ENCODE measurements at regions not wholly inside any gene's neighbourhood (a gene's known extent, or its start where the extent isn't known, plus 50 kb on each side); places are given as distances from the start of the nearest gene placed in this dataset.

- Mint-ChIP-seq H3K9me3 (peaks cover 2% of the 10 kb centered on the region; the same call in 2 of the 3 replicates), H3K27me3 (ENCODE audit: insufficient read depth, low read depth, poor library complexity) (peaks cover 6% of the 10 kb centered on the region), H3K27ac (no peak overlapping the region), H3K4me1 (peaks cover 8% of the 10 kb centered on the region), H3K4me3 (no peak overlapping the region), H3K36me3 (ENCODE audit: low read depth) (0 out of 3 replicates have a peak, but pooled peaks cover 2% of the 10 kb centered on the region)
- Histone ChIP-seq H3K79me2 (replicated peaks; ENCODE audit: insufficient read depth) (no peaks in the 10 kb centered on the region), H3K36me3 (ENCODE audit: insufficient read depth) (no peaks in the 10 kb centered on the region), H3K27me3 (ENCODE audit: insufficient read depth) (no peaks in the 10 kb centered on the region), H2AFZ (no peak overlapping the region), H3F3A (replicated peaks; ENCODE audit: low read depth) (no peaks in the 10 kb centered on the region), H3K27ac (ENCODE audit: low read depth) (no peak overlapping the region), H3K4me1 (ENCODE audit: insufficient read depth) (peaks cover 5% of the 10 kb centered on the region; the same call in 1 of the 2 replicates), H3K4me2 (no peak overlapping the region), H4K20me1 (replicated peaks; ENCODE audit: insufficient read depth) (no peaks in the 10 kb centered on the region), H3K9me2 (ENCODE audit: insufficient read depth) (no peaks in the 10 kb centered on the region), H3K4me3 (no peak overlapping the region)
- ATAC-seq: no peak
- DNase-seq (ENCODE audit: low spot score): no peak
- no peak for TF ChIP-seq EZH2phosphoT487 (IDR thresholded peaks at IDR 0.05; ENCODE audit: unreplicated experiment)
- no peak for TF ChIP-seq ETS1 (IDR thresholded peaks at IDR 0.05)
- TF ChIP-seq NANOG (IDR thresholded peaks at IDR 0.05; ENCODE audit: borderline replicate concordance): no peak
- TF ChIP-seq ZNF114 (CRISPR knock-in tag; IDR thresholded peaks at IDR 0.05): no peak
- TF ChIP-seq STAT1 (IDR thresholded peaks at IDR 0.05; ENCODE audit: unreplicated experiment): no peak
Observed at GRCh38 chr17:70879401-70879800, 710.1 kb downstream of the KCNJ2 start.

- H4K20me1 ChIP-seq (replicated peaks; ENCODE audit: insufficient read depth): no peaks in the 10 kb centered on the region
- no peak overlapping the region for H3K27ac Mint-ChIP-seq
- peaks cover 5% of the 10 kb centered on the region; the same call in 1 of the 3 replicates for H3K36me3 Mint-ChIP-seq (ENCODE audit: low read depth)
- no peak for TF ChIP-seq CREB1 (CRISPR knock-in tag; IDR thresholded peaks at IDR 0.05; ENCODE audit: low read depth)
- no peak for TF ChIP-seq STAT1 (IDR thresholded peaks at IDR 0.05; ENCODE audit: unreplicated experiment)
- no peak for TF ChIP-seq JUNB (IDR thresholded peaks at IDR 0.05; ENCODE audit: unreplicated experiment)
- TF ChIP-seq CTCF (conservative IDR thresholded peaks at IDR 0.05; ENCODE audit: low read depth in 2 of 2): no peak
- no peak for TF ChIP-seq ZNF114 (CRISPR knock-in tag; IDR thresholded peaks at IDR 0.05)
- no peak for TF ChIP-seq EZH2 (IDR thresholded peaks at IDR 0.05; ENCODE audit: low read depth, unreplicated experiment)
- TF ChIP-seq REST (IDR thresholded peaks at IDR 0.05; ENCODE audit: unreplicated experiment): no peak
- TF ChIP-seq POLR2AphosphoS5 (IDR thresholded peaks at IDR 0.05; ENCODE audit: low read depth): no peak
- no peak for TF ChIP-seq ZNF331 (CRISPR knock-in tag; IDR thresholded peaks at IDR 0.05; ENCODE audit: low read depth)
Observed at GRCh38 chr17:70881093-70881492, 711.8 kb downstream of the KCNJ2 start.

More at GRCh38 chr17:70881093-70881492, 711.8 kb downstream of the KCNJ2 start:
- peaks cover 2% of the 10 kb centered on the region; the same call in 2 of the 3 replicates for H3K9me3 Mint-ChIP-seq
- ATAC-seq (no peak), DNase-seq (ENCODE audit: low spot score) (no peak)
- H3K79me2 ChIP-seq (replicated peaks; ENCODE audit: insufficient read depth): no peaks in the 10 kb centered on the region
- no peaks in the 10 kb centered on the region for H3K36me3 ChIP-seq (ENCODE audit: insufficient read depth)
- H3K27ac ChIP-seq (ENCODE audit: low read depth): no peak overlapping the region
- no peak overlapping the region for H3K4me3 Mint-ChIP-seq
- peaks cover 8% of the 10 kb centered on the region for H3K4me1 Mint-ChIP-seq
- H3K27me3 Mint-ChIP-seq (ENCODE audit: insufficient read depth, low read depth, poor library complexity): peaks cover 6% of the 10 kb centered on the region
- no peaks in the 10 kb centered on the region for H3F3A ChIP-seq (replicated peaks; ENCODE audit: low read depth)
- H3K9me2 ChIP-seq (ENCODE audit: insufficient read depth): no peaks in the 10 kb centered on the region
- H3K4me2 ChIP-seq: no peak overlapping the region
- peaks cover 5% of the 10 kb centered on the region; the same call in 1 of the 2 replicates for H3K4me1 ChIP-seq (ENCODE audit: insufficient read depth)
- 0 out of 2 replicates have a peak overlapping the region, but pooled peaks have one; percentile 3 for H2AFZ ChIP-seq
- no peak overlapping the region for H3K4me3 ChIP-seq
- no peaks in the 10 kb centered on the region for H3K27me3 ChIP-seq (ENCODE audit: insufficient read depth)

All from GM23338 (cell line).